Spinal cord (tissue), 9 donors: ENCODE measurements at regions not wholly inside any gene's neighbourhood (a gene's known extent, or its start where the extent isn't known, plus 50 kb on each side); places are given as distances from the start of the nearest gene placed in this dataset.

Experiments used
- DNase-seq, 6 donors: peaks; one replicate each; pipeline versions ENCODE4 v3.0.0 to v3.0.0-alpha.2; 2013 to 2015; ENCODE audit warnings: low spot score in 6 of 6, low read depth in 4 of 6
- H3K27ac ChIP-seq: one replicate; pipeline ENCODE4 v1.5.1; 2013; ENCODE audit warnings: low read depth, low read length, control low read depth
- H3K27me3 ChIP-seq: one replicate; pipeline ENCODE4 v1.6.1; 2013; ENCODE audit warnings: low read length; ENCODE audit not compliant: control insufficient read depth, insufficient read depth
- H3K36me3 ChIP-seq: one replicate; pipeline ENCODE4 v1.6.1; 2013; ENCODE audit warnings: low read length; ENCODE audit not compliant: control insufficient read depth, insufficient read depth
- H3K4me1 ChIP-seq: one replicate; pipeline ENCODE4 v1.6.1; 2013; ENCODE audit warnings: low read length; ENCODE audit not compliant: control insufficient read depth, insufficient read depth
- H3K4me3 ChIP-seq: one replicate; pipeline ENCODE4 v1.5.1; 2013; ENCODE audit warnings: low read depth, low read length, control low read depth
- H3K9me3 ChIP-seq: one replicate; pipeline ENCODE4 v1.6.1; 2013; ENCODE audit warnings: low read length; ENCODE audit not compliant: control insufficient read depth, insufficient read depth
- WGBS: methylation state at CpG from one replicate; pipeline ENCODE4 v1.1.5; 2013; ENCODE audit warnings: missing lambda C conversion rate; ENCODE audit not compliant: insufficient coverage; 5-methylcytosine and 5-hydroxymethylcytosine counted together
- donor health status: healthy.

DNA sequence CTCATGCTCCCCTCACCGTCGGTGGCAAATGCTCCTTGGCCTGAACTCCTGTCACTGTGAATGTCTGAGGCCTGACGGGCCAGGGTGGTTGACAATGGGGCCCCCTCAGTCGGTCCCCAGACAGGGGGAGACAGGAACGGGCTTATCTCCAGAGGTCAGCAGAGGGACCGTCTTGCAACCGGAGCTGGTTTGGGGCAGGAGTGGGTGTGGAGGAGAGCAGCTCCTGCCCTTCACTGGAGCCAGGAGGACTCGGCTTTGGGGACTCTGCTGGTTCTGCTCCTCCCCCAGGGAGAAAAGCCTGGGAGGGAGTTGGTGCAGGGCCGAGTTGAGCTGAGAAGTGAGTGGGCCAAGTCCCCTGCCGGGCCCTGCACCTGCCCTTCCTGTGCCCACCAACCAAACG is 354.4 kb downstream of the BRD1 start:
- 82% methylated on average over 8 of the region's 11 CpGs for WGBS

DNA sequence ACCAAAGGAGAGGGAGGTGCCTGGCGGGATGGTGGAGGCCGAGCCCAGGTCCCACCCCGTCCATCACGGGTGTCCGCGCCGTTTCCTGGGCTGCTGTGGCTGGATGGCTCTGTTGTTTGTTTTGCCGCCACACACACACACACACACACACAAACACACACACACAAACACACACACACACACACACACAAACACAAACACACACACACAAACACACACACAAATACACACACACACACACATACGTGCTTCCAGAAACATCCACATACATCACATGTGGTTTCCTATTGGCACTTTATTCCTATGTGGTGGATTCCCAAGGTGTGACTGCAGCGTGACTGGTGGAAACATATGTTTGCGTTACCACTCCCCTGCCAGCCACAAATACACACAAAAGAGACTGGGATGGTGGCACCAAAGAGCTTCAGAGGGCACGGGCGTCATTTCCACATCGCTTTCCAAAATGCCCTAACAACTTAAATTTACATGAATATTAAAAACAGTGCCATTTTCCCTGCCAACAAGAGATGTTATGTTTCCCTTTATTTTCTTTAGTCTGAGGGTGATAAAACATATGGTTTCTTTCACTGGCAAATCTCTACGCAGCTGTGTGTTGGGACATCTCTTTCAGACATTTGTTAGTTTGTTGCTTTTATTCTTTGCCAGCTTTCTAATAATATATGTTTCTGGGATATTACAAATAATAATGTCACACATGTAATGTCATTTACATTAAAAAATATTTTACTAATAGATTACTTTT is 356.8 kb downstream of the BRD1 start:
- no peak overlapping the region for H3K4me3 ChIP-seq
- peak in 1 of 6 donors; percentile 62 for DNase-seq
- H3K27ac ChIP-seq = no peak overlapping the region
- H3K9me3 ChIP-seq = no peaks in the 10 kb centered on the region
- peaks cover 2% of the 10 kb centered on the region for H3K27me3 ChIP-seq
- no peaks in the 10 kb centered on the region for H3K36me3 ChIP-seq
- 75% methylated on average over 2 of the region's 15 CpGs for WGBS
- H3K4me1 ChIP-seq = peaks cover 31% of the 10 kb centered on the region

More for the DNA sequence above, 354.4 kb downstream of the BRD1 start:
- H3K27me3 ChIP-seq = no peaks in the 10 kb centered on the region
- H3K4me3 ChIP-seq = no peak overlapping the region
- no peak overlapping the region for H3K27ac ChIP-seq
- no peak for DNase-seq
- H3K4me1 ChIP-seq = peaks cover 10% of the 10 kb centered on the region
- H3K36me3 ChIP-seq = no peaks in the 10 kb centered on the region
- H3K9me3 ChIP-seq = no peaks in the 10 kb centered on the region

DNA sequence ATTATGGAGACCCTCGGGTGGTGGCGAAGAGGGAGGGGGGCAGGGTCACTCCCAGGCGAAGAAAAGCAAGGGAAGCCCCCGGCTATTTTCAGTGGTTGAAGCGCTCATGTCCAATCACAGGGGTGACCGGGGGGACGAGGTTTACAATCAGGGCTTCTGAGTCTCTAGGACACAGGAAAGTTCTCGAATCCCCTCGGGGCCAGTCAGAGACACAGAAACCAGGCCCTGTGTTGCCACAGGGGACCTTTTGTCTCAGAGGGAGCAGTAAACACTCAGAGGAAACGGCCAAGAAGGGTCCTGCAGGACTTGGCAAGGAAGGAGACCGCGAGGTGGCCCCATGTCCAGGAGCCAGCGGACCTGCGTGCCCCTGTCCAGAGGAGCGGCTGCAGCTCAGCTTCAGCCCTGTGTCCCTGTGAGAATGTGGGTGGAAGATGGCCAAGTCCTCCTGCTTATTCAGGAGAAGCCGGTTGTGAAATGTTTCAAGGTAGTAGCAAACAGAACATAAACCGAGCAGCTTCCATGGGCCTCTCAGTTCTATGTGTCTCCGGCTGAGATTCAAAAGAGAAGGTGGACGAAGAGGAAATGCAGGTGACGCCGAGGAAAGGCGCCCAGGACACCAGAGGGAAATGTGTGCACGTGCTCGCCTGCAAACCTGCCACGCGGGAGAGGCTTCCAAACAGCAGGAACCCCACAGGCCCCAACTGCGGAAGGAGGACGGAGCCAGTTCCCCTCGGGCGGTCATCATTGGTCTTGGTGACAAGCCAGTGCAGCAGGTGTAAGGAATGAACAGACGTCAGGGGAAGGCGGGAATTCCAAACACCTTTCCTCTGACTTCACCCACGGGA is 357.6 kb downstream of the BRD1 start:
- H3K9me3 ChIP-seq = no peaks in the 10 kb centered on the region
- H3K27me3 ChIP-seq = peaks cover 2% of the 10 kb centered on the region
- H3K4me3 ChIP-seq = no peak overlapping the region
- 88% methylated on average over 30 of the region's 33 CpGs for WGBS
- peaks cover 31% of the 10 kb centered on the region for H3K4me1 ChIP-seq
- no peak overlapping the region for H3K27ac ChIP-seq
- no peak for DNase-seq
- no peaks in the 10 kb centered on the region for H3K36me3 ChIP-seq

DNA sequence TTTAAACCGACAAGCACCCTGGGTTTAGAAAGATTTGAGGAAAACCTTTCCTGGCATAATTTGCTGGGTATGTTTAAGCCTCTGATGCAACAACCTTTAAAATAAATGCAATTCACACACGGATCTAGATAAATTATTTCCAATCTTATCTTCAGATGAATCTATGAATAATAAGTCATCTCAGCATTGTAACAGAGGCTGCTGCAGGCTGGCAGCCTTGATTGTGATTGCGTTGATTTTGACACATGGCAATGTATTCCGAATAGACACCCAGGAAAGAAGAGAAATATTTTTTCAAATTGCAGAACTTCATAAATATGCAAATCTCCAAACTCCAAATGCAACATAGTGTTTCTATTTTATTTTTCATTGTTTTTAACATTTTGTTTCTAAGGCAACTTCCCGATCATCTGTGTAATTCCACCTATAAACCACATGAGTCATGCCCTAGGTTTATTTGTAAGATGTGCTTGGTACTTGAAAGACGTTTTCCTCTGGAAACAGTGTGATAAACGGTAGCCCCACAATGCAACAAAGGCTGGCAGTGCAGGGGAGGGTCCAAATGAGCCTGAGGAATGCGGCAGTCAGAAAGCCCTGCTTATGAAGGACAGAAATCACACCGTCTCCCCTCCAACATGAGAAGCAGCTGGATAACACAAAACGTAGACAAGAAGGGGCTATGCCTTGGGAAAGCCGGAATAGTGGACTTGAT is 359.0 kb downstream of the BRD1 start:
- Histone ChIP-seq H3K4me1 (peaks cover 31% of the 10 kb centered on the region), H3K4me3 (no peak overlapping the region), H3K36me3 (no peaks in the 10 kb centered on the region), H3K27ac (no peak overlapping the region), H3K27me3 (peaks cover 2% of the 10 kb centered on the region), H3K9me3 (no peaks in the 10 kb centered on the region)
- WGBS = 56% methylated on average over 6 of the region's 11 CpGs
- DNase-seq = peak in 2 of 6 donors; percentile 51 to 62

DNA sequence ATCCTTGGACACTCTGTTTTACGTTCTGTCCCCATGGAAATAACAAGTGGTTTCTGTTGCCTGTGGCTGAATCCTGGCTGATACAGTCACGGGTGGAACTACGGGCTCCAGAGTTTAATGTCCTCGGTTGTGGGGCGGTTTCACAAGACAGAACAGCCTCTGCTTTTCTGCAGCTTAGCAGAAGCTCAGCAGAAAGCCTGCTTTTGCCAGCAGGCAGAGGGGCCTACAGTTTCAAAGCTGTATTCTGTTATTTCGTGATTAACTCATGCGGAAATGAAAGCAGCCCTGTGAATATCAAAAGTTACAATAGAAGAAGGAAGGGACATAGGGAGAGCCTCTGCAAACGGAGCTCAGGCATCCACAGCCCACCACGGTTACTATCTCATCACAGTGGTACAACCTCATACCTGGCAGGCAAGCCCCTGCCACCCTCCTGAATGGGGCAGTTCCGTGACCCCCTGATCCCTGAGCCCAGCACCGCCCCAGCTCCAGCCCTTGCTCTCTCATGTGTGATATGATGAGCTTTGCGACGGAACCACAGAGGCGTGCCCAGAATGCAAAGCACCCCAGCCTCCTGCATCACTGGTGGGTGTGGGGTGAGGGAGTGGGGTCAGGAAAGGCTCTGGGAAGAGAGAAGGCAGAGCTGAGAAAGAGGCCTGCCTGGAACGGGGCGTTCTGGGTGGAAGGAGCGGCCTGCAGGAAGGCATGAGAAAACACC is 360.6 kb downstream of the BRD1 start:
- H3K4me3 ChIP-seq = no peak overlapping the region
- H3K9me3 ChIP-seq = no peaks in the 10 kb centered on the region
- H3K36me3 ChIP-seq = no peaks in the 10 kb centered on the region
- H3K4me1 ChIP-seq = peaks cover 33% of the 10 kb centered on the region
- DNase-seq = peak in 1 of 6 donors; percentile 53
- no peak overlapping the region for H3K27ac ChIP-seq
- H3K27me3 ChIP-seq = peaks cover 2% of the 10 kb centered on the region
- 64% methylated on average over 15 of the region's 17 CpGs for WGBS

DNA sequence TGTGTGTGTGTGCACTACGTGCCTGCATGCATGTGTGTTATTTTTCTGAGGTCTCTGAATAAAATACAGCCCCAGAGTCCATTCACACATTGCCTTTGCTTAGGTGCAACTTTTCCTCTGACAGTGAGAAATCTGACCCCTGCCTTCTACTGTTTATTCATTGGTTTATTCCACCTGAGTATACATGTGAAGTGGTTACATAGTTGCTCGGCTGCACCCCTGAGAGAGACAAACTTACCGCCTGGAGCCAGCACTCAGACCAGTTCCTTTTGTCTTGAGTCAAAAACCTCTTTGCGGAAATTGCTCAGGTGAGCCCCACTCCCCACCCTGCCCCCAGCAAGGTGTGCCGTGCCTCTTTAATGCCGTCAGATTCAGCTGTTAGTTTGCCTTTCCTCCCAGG is 363.6 kb downstream of the BRD1 start:
- Histone ChIP-seq H3K36me3 (no peaks in the 10 kb centered on the region), H3K27me3 (peaks cover 2% of the 10 kb centered on the region), H3K4me3 (no peak overlapping the region), H3K4me1 (peaks cover 46% of the 10 kb centered on the region), H3K9me3 (no peaks in the 10 kb centered on the region), H3K27ac (no peak overlapping the region)
- no peak for DNase-seq
- 88% methylated on average over 5 of the region's 6 CpGs for WGBS

DNA sequence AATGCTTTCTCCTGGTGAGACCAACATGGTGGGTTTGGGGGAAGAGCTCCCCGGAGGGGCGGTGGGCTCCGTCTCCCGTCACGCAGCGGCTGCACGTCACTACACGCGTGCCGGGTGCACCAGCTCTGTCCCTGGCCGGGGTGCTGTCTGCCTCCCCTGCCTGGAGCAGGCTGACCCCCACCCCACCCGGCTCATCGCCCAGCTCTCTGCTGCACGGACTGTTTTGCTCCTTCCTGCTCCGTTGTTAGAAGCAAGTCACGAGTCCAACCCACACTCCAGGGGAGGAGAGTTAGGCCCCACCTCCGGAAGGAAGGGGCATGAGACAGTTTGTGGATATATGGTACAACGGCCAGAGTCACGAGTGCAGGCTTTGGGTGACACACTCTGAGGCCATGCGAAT is 364.9 kb downstream of the BRD1 start:
- no peak for DNase-seq
- 85% methylated on average over 13 of the region's 20 CpGs for WGBS
- Histone ChIP-seq H3K36me3 (no peaks in the 10 kb centered on the region), H3K27me3 (no peaks in the 10 kb centered on the region), H3K4me1 (peaks cover 41% of the 10 kb centered on the region), H3K4me3 (no peak overlapping the region), H3K9me3 (no peaks in the 10 kb centered on the region), H3K27ac (no peak overlapping the region)

DNA sequence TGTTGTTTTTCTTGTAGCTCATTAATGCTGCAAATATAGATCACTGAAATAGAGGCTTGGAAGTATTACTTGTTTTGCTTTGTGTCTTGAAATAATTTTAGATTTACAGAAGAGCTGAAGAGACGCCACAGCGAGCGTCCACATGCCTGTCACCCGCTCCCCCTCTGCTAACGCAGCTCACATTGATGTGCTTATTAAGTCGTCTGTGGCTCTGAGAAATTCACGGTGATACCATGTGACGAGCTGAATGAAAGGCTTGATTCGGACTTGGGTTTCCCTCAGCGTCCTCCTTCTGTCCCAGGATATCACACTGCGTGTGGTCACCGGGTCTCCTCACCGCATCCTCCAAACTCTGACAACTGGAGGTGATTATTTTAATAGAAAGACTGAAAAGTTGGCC is 365.4 kb downstream of the BRD1 start:
- DNase-seq = peak in 1 of 6 donors; percentile 62
- 69% methylated on average over 10 of the region's 13 CpGs for WGBS

DNA sequence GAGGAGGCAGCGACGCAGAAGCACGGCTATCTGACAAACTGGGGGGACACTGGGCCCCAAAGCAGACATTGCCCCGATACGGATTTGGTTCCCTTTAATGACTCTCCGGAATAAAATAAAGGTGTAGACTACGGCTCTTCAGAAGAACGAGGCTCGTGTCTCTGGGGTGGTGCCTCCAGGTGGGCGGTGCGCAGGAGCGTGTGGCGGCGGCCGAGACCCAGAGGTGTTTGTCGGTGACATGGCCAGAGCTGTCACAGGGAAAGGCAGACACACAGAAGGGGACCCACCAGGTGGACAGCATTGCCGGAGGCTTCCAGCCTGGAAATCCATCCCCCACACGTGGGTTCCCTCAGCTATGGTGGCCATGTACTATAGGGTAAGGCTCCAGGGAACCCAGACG is 366.0 kb downstream of the BRD1 start:
- 89% methylated on average over 19 of the region's 19 CpGs for WGBS
- no peak overlapping the region for H3K4me3 ChIP-seq
- no peaks in the 10 kb centered on the region for H3K9me3 ChIP-seq
- no peaks in the 10 kb centered on the region for H3K27me3 ChIP-seq
- H3K4me1 ChIP-seq = peaks cover 34% of the 10 kb centered on the region
- no peaks in the 10 kb centered on the region for H3K36me3 ChIP-seq
- H3K27ac ChIP-seq = no peak overlapping the region
- DNase-seq = no peak

More for the DNA sequence above, 365.4 kb downstream of the BRD1 start:
- no peak overlapping the region for H3K27ac ChIP-seq
- H3K4me3 ChIP-seq = no peak overlapping the region
- H3K4me1 ChIP-seq = peaks cover 36% of the 10 kb centered on the region
- no peaks in the 10 kb centered on the region for H3K36me3 ChIP-seq
- H3K9me3 ChIP-seq = no peaks in the 10 kb centered on the region
- no peaks in the 10 kb centered on the region for H3K27me3 ChIP-seq
